ENCODE measurements at regions not wholly inside any gene's neighbourhood (a gene's known extent, or its start where the extent isn't known, plus 50 kb on each side); places are given as distances from the start of the nearest gene placed in this dataset.
A peak's percentile ranks its signal among the peaks of the same experiment; 100 is the strongest.

GRCh38 chr3:181796641-181797040 lies 84.9 kb downstream of the SOX2 start:
- H3K27ac Mint-ChIP-seq, result no peak overlapping the region

DNA sequence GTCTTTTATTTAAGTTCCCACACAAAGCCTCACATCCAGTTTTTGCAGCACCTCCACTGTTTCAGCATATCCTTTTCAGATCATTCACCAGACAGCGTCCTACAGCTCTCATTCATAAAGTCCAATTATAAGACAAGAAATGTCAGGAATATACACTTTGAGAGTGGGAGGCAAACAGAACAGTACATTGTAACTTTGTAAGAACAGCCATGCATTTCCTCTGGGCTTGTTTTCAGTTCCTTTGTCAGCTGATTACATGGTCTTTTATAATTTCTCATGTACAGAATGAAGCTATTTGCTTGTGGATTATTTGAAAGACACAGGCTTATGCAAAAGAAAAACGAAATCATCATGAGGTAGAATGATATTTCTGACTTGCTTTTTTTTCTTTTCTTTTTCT lies 85.7 kb downstream of the SOX2 start:
- H3K9me3 Mint-ChIP-seq (ENCODE audit: low read depth), result no peaks in the 10 kb centered on the region

More at GRCh38 chr3:181796641-181797040, 84.9 kb downstream of the SOX2 start:
- Mint-ChIP-seq H3K4me3 (ENCODE audit: low read depth) (no peak overlapping the region), H3K27me3 (peaks cover 4% of the 10 kb centered on the region), H3K36me3 (ENCODE audit: insufficient read depth) (no peaks in the 10 kb centered on the region), H3K9me3 (ENCODE audit: low read depth) (no peaks in the 10 kb centered on the region), H3K4me1 (ENCODE audit: low read depth) (peaks cover 5% of the 10 kb centered on the region)
- TF ChIP-seq, protein P1, sequence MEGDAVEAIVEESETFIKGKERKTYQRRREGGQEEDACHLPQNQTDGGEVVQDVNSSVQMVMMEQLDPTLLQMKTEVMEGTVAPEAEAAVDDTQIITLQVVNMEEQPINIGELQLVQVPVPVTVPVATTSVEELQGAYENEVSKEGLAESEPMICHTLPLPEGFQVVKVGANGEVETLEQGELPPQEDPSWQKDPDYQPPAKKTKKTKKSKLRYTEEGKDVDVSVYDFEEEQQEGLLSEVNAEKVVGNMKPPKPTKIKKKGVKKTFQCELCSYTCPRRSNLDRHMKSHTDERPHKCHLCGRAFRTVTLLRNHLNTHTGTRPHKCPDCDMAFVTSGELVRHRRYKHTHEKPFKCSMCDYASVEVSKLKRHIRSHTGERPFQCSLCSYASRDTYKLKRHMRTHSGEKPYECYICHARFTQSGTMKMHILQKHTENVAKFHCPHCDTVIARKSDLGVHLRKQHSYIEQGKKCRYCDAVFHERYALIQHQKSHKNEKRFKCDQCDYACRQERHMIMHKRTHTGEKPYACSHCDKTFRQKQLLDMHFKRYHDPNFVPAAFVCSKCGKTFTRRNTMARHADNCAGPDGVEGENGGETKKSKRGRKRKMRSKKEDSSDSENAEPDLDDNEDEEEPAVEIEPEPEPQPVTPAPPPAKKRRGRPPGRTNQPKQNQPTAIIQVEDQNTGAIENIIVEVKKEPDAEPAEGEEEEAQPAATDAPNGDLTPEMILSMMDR (IDR thresholded peaks at IDR 0.05; ENCODE audit: unreplicated experiment), result no peak
- DNase-seq (ENCODE audit: low spot score, unreplicated experiment), result no peak

GRCh38 chr3:181805703-181806102 lies 94.0 kb downstream of the SOX2 start:
- H3K36me3 Mint-ChIP-seq (ENCODE audit: insufficient read depth), result no peaks in the 10 kb centered on the region
- H3K27ac Mint-ChIP-seq, result no peak overlapping the region
- H3K4me1 Mint-ChIP-seq (ENCODE audit: low read depth), result no peaks in the 10 kb centered on the region
- no peak for DNase-seq (ENCODE audit: low spot score, unreplicated experiment)
- no peak overlapping the region for H3K4me3 Mint-ChIP-seq (ENCODE audit: low read depth)
- TF ChIP-seq, protein P1 (IDR thresholded peaks at IDR 0.05; ENCODE audit: unreplicated experiment), result no peak
- H3K9me3 Mint-ChIP-seq (ENCODE audit: low read depth), result no peaks in the 10 kb centered on the region
- no peaks in the 10 kb centered on the region for H3K27me3 Mint-ChIP-seq

More for the DNA sequence above, 85.7 kb downstream of the SOX2 start:
- TF ChIP-seq, protein P1 (IDR thresholded peaks at IDR 0.05; ENCODE audit: unreplicated experiment), result no peak
- H3K27ac Mint-ChIP-seq, result no peak overlapping the region
- H3K36me3 Mint-ChIP-seq (ENCODE audit: insufficient read depth), result no peaks in the 10 kb centered on the region
- peaks cover 5% of the 10 kb centered on the region for H3K4me1 Mint-ChIP-seq (ENCODE audit: low read depth)
- H3K4me3 Mint-ChIP-seq (ENCODE audit: low read depth), result no peak overlapping the region
- peaks cover 4% of the 10 kb centered on the region for H3K27me3 Mint-ChIP-seq
- no peak for DNase-seq (ENCODE audit: low spot score, unreplicated experiment)

DNA sequence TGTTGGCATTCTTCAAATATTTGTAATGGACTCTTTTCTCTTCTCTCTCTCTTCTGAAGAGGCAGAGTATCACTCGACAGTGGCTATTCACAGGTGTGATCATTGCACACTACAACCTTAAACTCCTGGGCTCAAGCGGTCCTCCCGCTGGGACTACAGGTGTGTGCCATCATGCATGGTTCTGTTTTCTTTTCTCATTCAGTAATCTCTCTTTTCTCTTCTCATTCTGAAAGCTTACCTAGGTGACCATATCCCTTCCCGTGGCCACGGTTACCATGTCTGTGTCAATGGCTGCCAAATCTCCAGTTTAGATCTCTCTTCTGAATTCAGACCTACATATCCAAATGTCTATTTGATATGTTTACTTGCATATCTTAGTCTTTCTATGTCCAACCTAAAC lies 96.3 kb downstream of the SOX2 start:
- no peak overlapping the region for H3K4me3 Mint-ChIP-seq (ENCODE audit: low read depth)
- TF ChIP-seq, protein P1 (IDR thresholded peaks at IDR 0.05; ENCODE audit: unreplicated experiment), result no peak
- H3K4me1 Mint-ChIP-seq (ENCODE audit: low read depth), result no peaks in the 10 kb centered on the region
- H3K9me3 Mint-ChIP-seq (ENCODE audit: low read depth), result no peaks in the 10 kb centered on the region
- H3K27me3 Mint-ChIP-seq, result no peaks in the 10 kb centered on the region
- no peaks in the 10 kb centered on the region for H3K36me3 Mint-ChIP-seq (ENCODE audit: insufficient read depth)
- H3K27ac Mint-ChIP-seq, result no peak overlapping the region
- no peak for DNase-seq (ENCODE audit: low spot score, unreplicated experiment)

GRCh38 chr3:181823716-181824115 lies 112.0 kb downstream of the SOX2 start:
- peaks cover 25% of the 10 kb centered on the region for H3K4me1 Mint-ChIP-seq (ENCODE audit: low read depth)
- H3K27me3 Mint-ChIP-seq, result no peaks in the 10 kb centered on the region
- H3K9me3 Mint-ChIP-seq (ENCODE audit: low read depth), result peaks cover 6% of the 10 kb centered on the region
- DNase-seq (ENCODE audit: low spot score, unreplicated experiment), result no peak
- H3K27ac Mint-ChIP-seq, result peak overlapping the region; percentile 54
- TF ChIP-seq, protein P1 (IDR thresholded peaks at IDR 0.05; ENCODE audit: unreplicated experiment), result no peak
- no peaks in the 10 kb centered on the region for H3K36me3 Mint-ChIP-seq (ENCODE audit: insufficient read depth)
- no peak overlapping the region for H3K4me3 Mint-ChIP-seq (ENCODE audit: low read depth)

Data from progenitor cell of endocrine pancreas (in vitro differentiated cells).